Frontal cortex (tissue), 3 donors: ENCODE measurements at regions not wholly inside any gene's neighbourhood (a gene's known extent, or its start where the extent isn't known, plus 50 kb on each side); places are given as distances from the start of the nearest gene placed in this dataset.

ENCODE experiments used
- DNase-seq, 2 donors: peaks; one replicate each; pipeline ENCODE4 v3.0.0; 2012; ENCODE audit warnings: low spot score in 2 of 2
- FAIRE-seq: peaks from 2 replicates; lab custom pipeline; 2012; peaks lifted over from hg19 to GRCh38; lab: Jason Lieb, UNC
- donor health status: control.
- donor health status: control.
- donor health status: control.

GRCh38 chr5:60293518-60293917 lies 400.0 kb upstream of the PDE4D start:
- no peak for FAIRE-seq

DNA sequence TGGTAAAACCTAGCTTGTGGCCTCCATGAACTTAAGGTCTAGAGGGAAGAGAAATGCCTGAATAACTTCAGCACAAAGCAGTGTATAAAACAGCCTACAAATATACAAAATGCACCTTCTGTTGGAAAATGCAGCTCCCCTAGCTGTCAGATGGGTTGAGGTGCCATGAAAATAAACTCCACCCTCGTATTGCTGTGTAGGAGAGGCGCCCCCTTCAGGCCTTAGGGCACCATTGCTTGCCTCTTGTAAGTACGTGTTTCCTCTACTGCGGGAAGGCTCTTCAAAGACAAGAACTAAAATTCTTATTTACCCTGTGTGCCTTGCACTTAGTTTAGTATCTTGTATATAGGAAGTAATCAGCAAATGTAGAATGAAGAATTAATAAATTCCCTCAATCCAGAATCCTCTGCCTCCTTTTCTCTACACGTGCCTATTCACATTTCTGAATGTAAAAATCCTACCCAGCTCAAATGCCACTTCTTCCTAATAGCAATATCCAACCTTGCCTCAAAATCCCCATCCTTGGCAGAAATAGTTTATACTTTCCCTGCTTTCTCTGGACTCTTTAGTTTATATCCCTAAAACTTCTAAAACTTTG lies 393.7 kb upstream of the PDE4D start:
- no peak for FAIRE-seq
- DNase-seq, result no peak

More at GRCh38 chr5:60293518-60293917, 400.0 kb upstream of the PDE4D start:
- no peak for DNase-seq

DNA sequence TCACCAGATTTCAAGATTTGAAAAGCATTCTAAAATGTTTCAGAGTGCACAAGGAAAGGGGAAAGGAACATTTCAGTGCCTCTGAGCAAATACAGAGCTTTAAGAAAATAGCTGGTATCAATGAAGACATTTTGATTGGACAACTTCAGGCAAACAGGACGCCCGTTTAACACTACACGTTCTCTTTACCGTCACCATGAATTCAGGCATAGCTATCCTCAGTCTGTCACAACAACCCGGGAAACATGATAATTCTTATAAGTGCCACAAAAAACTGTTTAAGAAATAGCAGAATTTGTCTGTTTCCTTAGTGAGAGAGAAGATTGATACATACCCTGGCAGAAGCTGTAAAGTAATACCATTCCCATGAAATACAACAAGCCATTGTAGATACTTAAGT lies 392.4 kb upstream of the PDE4D start:
- FAIRE-seq, result no peak
- no peak for DNase-seq

DNA sequence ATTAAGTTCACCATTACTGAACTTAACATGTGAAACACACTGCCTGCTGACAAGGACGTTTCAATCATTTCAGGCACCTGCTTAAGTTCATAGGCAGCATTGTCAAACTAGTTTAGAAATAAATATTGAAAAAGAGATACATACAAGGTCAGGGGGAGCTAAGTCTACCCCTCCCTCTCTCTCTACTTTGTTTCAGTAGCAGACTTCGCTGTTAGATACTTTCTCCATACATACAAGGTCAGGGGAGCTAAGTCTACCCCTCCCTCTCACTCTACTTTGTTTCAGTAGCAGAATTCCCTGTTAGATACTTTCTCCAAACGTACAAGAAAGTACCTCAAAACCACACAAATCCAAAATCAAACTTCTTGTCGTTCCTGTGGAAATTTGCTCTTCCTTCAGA lies 387.4 kb upstream of the PDE4D start:
- no peak for FAIRE-seq
- no peak for DNase-seq

- FAIRE-seq, result no peak
- DNase-seq, result no peak
Measured at GRCh38 chr5:60277941-60278340, 384.4 kb upstream of the PDE4D start.

DNA sequence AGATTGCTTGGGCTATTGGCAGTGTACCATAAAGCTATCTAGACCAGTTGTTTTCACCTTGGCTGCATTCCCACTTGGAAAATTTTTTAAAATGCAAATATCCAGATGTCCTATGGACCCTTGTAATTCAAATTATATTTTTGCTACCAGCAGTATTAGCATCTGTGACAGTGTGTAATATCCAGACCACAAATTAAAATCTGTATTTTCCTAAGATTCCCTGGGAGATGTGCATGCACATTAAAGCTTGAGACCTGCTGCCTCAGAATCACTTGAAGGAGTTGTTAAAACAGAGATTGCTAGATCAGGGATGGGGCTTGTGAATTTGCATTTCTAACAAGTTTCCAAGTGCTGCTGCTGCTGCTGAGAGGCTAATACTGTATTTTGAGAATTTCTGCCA lies 381.2 kb upstream of the PDE4D start:
- FAIRE-seq, result no peak
- DNase-seq, result no peak

- DNase-seq (no peak), FAIRE-seq (no peak)
Measured at GRCh38 chr5:60271517-60271916, 378.0 kb upstream of the PDE4D start.

- DNase-seq, result no peak
- no peak for FAIRE-seq
Measured at GRCh38 chr5:60267907-60268306, 374.4 kb upstream of the PDE4D start.

DNA sequence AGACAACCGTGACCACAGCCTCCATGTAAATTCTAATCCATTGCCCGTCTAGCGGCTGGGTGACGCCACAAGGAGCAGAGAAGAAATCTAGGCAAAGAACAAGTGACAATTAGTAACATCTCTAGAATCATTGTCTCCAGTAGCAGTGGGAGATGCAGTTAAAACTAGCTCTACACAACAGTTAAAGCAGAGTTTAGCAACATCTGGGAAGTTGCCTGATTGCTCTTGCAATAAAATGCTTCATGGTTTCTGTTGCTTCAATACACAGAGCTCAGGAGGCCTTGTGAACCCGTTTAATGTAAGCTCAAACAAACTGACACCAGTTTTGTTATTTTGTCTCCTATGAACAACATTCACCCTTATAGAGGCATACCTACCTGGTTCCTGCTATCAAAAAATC lies 369.8 kb upstream of the PDE4D start:
- no peak for FAIRE-seq
- DNase-seq, result no peak

GRCh38 chr5:60262576-60263295 lies 369.2 kb upstream of the PDE4D start:
- FAIRE-seq, result no peak
- DNase-seq, result no peak

DNA sequence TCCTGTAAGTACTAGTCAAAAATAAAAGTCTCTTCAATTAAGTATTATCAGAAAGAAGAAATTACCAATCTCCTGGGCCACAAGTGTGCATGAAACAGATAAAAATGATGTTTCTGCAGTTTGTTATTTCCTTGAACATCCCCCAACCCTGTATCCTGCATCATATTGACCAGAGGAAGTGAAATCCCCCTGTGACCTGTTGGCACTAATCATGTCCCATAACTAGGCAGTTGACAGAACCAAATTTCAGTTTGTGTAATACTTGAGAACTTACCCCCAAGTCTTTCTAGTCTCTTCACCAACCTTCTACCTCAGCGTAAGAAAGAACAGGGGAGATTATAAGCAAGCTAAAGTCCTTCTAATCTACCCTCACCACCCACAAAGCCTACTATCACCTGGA lies 368.2 kb upstream of the PDE4D start:
- DNase-seq, result no peak
- FAIRE-seq, result no peak

- FAIRE-seq (no peak), DNase-seq (no peak)
Measured at GRCh38 chr5:60260658-60261057, 367.1 kb upstream of the PDE4D start.

DNA sequence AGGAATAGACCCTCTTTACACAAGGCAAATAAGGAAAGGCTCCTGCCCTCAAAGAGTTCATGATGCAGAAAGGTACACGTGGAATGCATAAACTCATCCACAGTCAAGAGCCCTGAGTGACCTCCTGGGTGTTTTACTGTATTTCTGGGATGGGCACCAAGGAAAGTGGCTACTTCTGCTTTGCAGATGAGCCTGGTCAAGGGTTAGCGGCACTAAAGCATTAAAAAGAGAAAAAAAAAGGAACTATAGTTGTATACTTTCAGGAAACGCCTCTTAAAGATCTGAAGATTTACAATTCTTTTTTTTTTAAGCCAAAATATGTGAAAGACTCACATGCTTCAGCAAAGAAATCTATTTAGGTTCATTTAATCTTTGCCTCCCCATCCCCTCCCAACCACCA lies 366.2 kb upstream of the PDE4D start:
- FAIRE-seq (no peak), DNase-seq (no peak)

DNA sequence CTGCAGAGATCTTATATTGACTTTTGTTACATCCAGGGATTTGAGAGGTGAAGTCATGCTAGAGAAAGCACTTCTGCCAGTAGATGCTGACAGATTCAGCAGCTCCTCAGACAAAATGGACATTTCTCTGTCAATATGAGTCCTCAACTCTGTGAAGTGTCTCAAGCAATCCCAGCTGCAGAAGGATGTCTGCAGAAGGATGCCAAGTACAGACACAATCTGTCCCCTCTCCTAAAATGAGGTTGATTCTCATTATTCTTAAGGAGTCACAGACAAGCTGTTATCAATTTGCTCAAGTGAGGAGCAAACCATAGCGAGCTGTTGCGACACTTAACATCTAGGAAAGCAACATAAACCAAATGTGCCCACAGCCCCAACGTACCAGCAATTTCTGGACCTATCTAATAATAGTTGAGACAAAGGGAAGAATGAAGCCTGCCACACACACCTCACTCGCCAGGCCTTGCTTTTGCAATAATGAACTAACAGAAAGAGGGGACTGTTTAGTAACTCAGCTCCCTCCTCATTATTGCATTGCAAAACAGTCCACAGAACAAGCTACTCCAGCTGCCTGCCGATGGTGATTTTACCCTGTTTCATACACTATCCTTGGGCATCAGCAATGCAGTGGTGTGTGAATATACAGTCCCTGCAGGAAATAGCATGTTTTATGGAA lies 364.2 kb upstream of the PDE4D start:
- FAIRE-seq, result no peak
- DNase-seq, result no peak

DNA sequence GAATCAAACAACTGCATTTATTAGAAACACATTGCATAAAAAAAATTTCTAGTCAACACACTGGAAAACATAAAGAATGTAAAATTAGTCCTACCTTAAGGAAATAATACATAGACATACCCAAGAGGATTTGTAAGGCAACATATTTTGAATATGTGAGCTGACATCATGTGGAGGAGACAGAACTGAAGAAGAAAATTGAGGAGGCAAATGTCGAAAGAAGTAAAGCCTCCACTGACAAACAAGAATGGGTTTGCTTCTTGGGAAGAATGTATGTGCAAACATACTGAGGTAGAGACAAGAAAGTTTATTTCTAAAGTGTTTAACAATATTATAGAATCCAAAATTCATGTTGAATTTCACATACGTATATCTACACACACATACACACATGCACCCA lies 363.0 kb upstream of the PDE4D start:
- DNase-seq, result no peak
- no peak for FAIRE-seq

DNA sequence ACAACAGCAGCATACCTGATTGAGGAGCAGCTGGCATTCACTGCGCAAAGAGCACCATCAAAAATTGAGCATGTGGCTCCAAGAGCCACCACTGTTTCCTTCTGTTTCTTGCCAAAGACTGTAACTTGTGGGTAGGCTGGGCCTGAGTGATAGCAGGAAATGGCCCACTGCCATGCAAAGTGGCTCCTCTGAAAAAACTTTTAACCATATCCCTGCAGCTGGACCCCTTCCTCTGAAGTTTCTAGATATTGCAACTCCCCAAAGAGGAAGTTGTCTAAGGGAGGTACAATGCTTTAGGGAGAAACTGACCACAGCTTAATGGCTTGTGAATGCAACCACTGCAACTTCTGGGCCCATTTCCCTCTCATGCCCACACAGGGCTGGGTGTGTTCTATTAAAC lies 355.4 kb upstream of the PDE4D start:
- FAIRE-seq, result no peak
- no peak for DNase-seq

GRCh38 chr5:60243713-60244112 lies 350.2 kb upstream of the PDE4D start:
- FAIRE-seq, result no peak
- no peak for DNase-seq

GRCh38 chr5:60232036-60232795 lies 338.7 kb upstream of the PDE4D start:
- FAIRE-seq (no peak), DNase-seq (no peak)

DNA sequence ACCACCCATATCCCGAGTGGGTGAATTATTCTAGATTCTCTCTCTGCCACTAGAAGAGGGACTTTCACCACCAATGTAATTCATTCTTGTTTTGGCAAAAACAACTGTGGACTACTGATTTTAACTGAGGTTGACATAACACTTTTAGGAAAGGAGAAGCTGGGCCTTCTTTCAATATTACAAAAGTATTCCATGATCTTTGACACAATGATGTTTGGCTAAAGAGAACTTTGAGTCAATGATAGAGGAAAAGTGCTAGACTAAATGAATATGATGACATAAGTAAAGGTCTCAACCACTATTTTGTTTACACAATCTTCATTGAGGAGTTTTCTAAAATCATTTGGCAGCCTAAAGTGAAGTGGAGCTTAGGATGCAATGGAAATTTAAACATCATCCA lies 336.9 kb upstream of the PDE4D start:
- FAIRE-seq (no peak), DNase-seq (no peak)

- DNase-seq (no peak), FAIRE-seq (no peak)
Measured at GRCh38 chr5:60229691-60230185, 336.2 kb upstream of the PDE4D start.

DNA sequence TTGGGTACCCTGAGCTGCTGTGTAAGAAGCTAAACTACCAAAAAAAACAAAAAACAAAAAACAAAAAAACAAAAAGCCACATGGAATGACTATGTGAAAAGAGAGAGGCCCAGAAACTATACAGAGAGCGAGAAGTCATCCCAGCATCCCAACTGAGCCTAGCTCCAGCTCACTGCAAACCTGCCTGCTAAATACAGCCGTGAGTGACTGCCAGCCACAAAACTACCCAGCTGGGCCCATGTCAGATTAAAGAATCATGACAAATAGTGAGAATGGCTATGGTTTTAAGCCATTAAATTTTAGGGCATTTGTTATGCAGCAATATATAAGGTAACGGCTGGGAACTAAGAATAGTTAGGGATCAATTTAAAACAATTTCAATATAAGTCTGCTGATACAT lies 335.1 kb upstream of the PDE4D start:
- DNase-seq (no peak), FAIRE-seq (no peak)
